ENCODE measurements at regions not wholly inside any gene's neighbourhood (a gene's known extent, or its start where the extent isn't known, plus 50 kb on each side); places are given as distances from the start of the nearest gene placed in this dataset.

- Mint-ChIP-seq H3K27ac (no peak overlapping the region), H3K4me3 (no peak overlapping the region), H3K27me3 (no peaks in the 10 kb centered on the region), H3K4me1 (peaks cover 10% of the 10 kb centered on the region), H3K36me3 (peaks cover 3% of the 10 kb centered on the region), H3K9me3 (peaks cover 3% of the 10 kb centered on the region)
- no peak for DNase-seq
Measured at GRCh38 chr11:13883589-13883988, 78.9 kb upstream of the SPON1 start.

GRCh38 chr11:13884158-13884799 is 78.2 kb upstream of the SPON1 start:
- Mint-ChIP-seq H3K36me3 (peaks cover 3% of the 10 kb centered on the region), H3K27me3 (no peaks in the 10 kb centered on the region), H3K27ac (no peak overlapping the region), H3K4me3 (no peak overlapping the region), H3K9me3 (peaks cover 3% of the 10 kb centered on the region), H3K4me1 (peaks cover 10% of the 10 kb centered on the region)
- DNase-seq, result no peak

- Mint-ChIP-seq H3K9me3 (peaks cover 3% of the 10 kb centered on the region), H3K27ac (no peak overlapping the region), H3K27me3 (no peaks in the 10 kb centered on the region), H3K36me3 (peaks cover 3% of the 10 kb centered on the region), H3K4me3 (no peak overlapping the region), H3K4me1 (peaks cover 10% of the 10 kb centered on the region)
- no peak for DNase-seq
Measured at GRCh38 chr11:13885083-13885482, 77.4 kb upstream of the SPON1 start.

GRCh38 chr11:13889552-13890249 is 72.8 kb upstream of the SPON1 start:
- Mint-ChIP-seq H3K27me3 (no peaks in the 10 kb centered on the region), H3K4me3 (no peak overlapping the region), H3K9me3 (peaks cover 3% of the 10 kb centered on the region), H3K4me1 (no peaks in the 10 kb centered on the region), H3K27ac (no peak overlapping the region), H3K36me3 (peaks cover 3% of the 10 kb centered on the region)
- no peak for DNase-seq

GRCh38 chr11:13891911-13892310 is 70.6 kb upstream of the SPON1 start:
- H3K27ac Mint-ChIP-seq, result no peak overlapping the region
- H3K27me3 Mint-ChIP-seq, result no peaks in the 10 kb centered on the region
- no peaks in the 10 kb centered on the region for H3K4me1 Mint-ChIP-seq
- no peak for DNase-seq
- H3K4me3 Mint-ChIP-seq, result no peak overlapping the region
- H3K9me3 Mint-ChIP-seq, result peaks cover under 1% of the 10 kb centered on the region
- H3K36me3 Mint-ChIP-seq, result peaks cover 2% of the 10 kb centered on the region

GRCh38 chr11:13896175-13896980 is 66.1 kb upstream of the SPON1 start:
- H3K27me3 Mint-ChIP-seq, result no peaks in the 10 kb centered on the region
- no peaks in the 10 kb centered on the region for H3K36me3 Mint-ChIP-seq
- no peak for DNase-seq
- no peak overlapping the region for H3K4me3 Mint-ChIP-seq
- H3K27ac Mint-ChIP-seq, result no peak overlapping the region
- no peaks in the 10 kb centered on the region for H3K4me1 Mint-ChIP-seq
- no peaks in the 10 kb centered on the region for H3K9me3 Mint-ChIP-seq

GRCh38 chr11:13896981-13897353 is 65.6 kb upstream of the SPON1 start:
- no peaks in the 10 kb centered on the region for H3K36me3 Mint-ChIP-seq
- H3K4me1 Mint-ChIP-seq, result no peaks in the 10 kb centered on the region
- H3K4me3 Mint-ChIP-seq, result no peak overlapping the region
- H3K27me3 Mint-ChIP-seq, result no peaks in the 10 kb centered on the region
- no peak overlapping the region for H3K27ac Mint-ChIP-seq
- no peak for DNase-seq
- H3K9me3 Mint-ChIP-seq, result no peaks in the 10 kb centered on the region

- Mint-ChIP-seq H3K27me3 (no peaks in the 10 kb centered on the region), H3K4me3 (no peak overlapping the region), H3K9me3 (no peaks in the 10 kb centered on the region), H3K36me3 (no peaks in the 10 kb centered on the region), H3K27ac (no peak overlapping the region), H3K4me1 (no peaks in the 10 kb centered on the region)
- no peak for DNase-seq
Measured at GRCh38 chr11:13897646-13898276, 64.8 kb upstream of the SPON1 start.

GRCh38 chr11:13899603-13900002 is 62.9 kb upstream of the SPON1 start:
- no peak for DNase-seq
- H3K27ac Mint-ChIP-seq, result no peak overlapping the region
- no peaks in the 10 kb centered on the region for H3K9me3 Mint-ChIP-seq
- H3K4me1 Mint-ChIP-seq, result no peaks in the 10 kb centered on the region
- no peaks in the 10 kb centered on the region for H3K27me3 Mint-ChIP-seq
- no peaks in the 10 kb centered on the region for H3K36me3 Mint-ChIP-seq
- no peak overlapping the region for H3K4me3 Mint-ChIP-seq

- H3K27me3 Mint-ChIP-seq, result no peaks in the 10 kb centered on the region
- no peak overlapping the region for H3K4me3 Mint-ChIP-seq
- no peak overlapping the region for H3K27ac Mint-ChIP-seq
- H3K36me3 Mint-ChIP-seq, result no peaks in the 10 kb centered on the region
- H3K4me1 Mint-ChIP-seq, result no peaks in the 10 kb centered on the region
- peaks cover 6% of the 10 kb centered on the region for H3K9me3 Mint-ChIP-seq
- DNase-seq, result no peak
Measured at GRCh38 chr11:13902523-13902922, 60.0 kb upstream of the SPON1 start.

- H3K27ac Mint-ChIP-seq, result no peak overlapping the region
- no peaks in the 10 kb centered on the region for H3K27me3 Mint-ChIP-seq
- no peaks in the 10 kb centered on the region for H3K36me3 Mint-ChIP-seq
Measured at GRCh38 chr11:13905137-13905781, 57.3 kb upstream of the SPON1 start.

GRCh38 chr11:13907678-13908077 is 54.8 kb upstream of the SPON1 start:
- Mint-ChIP-seq H3K9me3 (peaks cover 22% of the 10 kb centered on the region), H3K4me3 (no peak overlapping the region), H3K27ac (no peak overlapping the region), H3K27me3 (no peaks in the 10 kb centered on the region), H3K4me1 (no peaks in the 10 kb centered on the region), H3K36me3 (no peaks in the 10 kb centered on the region)
- DNase-seq, result no peak

More at GRCh38 chr11:13905137-13905781, 57.3 kb upstream of the SPON1 start:
- DNase-seq, result no peak
- Mint-ChIP-seq H3K4me1 (no peaks in the 10 kb centered on the region), H3K9me3 (peaks cover 17% of the 10 kb centered on the region), H3K4me3 (no peak overlapping the region)

- no peak overlapping the region for H3K4me3 Mint-ChIP-seq
- H3K27me3 Mint-ChIP-seq, result no peaks in the 10 kb centered on the region
- H3K36me3 Mint-ChIP-seq, result no peaks in the 10 kb centered on the region
- no peak for DNase-seq
- no peak overlapping the region for H3K27ac Mint-ChIP-seq
- H3K4me1 Mint-ChIP-seq, result no peaks in the 10 kb centered on the region
- peaks cover 22% of the 10 kb centered on the region for H3K9me3 Mint-ChIP-seq
Measured at GRCh38 chr11:13908535-13908934, 54.0 kb upstream of the SPON1 start.

Data from activated naive CD8-positive, alpha-beta T cell treated with anti-CD3 and anti-CD28 coated beads for 36 hours (primary cell).